Stimulated activated CD8-positive, alpha-beta memory T cell treated with anti-CD3 and anti-CD28 coated beads, Interleukin-7, amount 100 ng/mL, for 1 hour (primary cell): ENCODE measurements at regions not wholly inside any gene's neighbourhood (a gene's known extent, or its start where the extent isn't known, plus 50 kb on each side); places are given as distances from the start of the nearest gene placed in this dataset.

ENCODE experiments used
- DNase-seq, 2 donors: peaks; one replicate each; pipeline ENCODE4 v3.0.0-alpha.2; 2020; ENCODE audit warnings: low read depth in 2 of 2

DNA sequence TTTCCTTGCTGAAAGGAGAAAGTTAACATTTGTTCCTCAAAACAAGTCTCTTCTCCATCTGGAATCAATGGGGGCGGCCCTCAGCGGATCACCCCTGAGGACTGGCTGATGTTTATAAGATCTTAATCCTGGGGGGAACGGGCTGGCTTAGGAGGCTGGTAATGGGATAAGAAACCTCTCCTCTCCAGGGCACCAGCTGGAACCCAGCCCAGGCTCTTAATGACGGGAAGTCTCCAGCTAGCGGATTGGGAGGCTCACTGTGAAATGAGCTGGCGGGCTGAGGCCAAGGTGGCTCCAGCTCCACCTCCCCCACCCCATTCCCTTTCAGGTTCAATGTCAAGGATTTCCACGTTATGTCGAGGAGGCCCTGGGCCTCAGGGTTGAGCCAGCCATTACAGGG is 1133.0 kb downstream of the VRK1 start:
- no peak for DNase-seq

DNA sequence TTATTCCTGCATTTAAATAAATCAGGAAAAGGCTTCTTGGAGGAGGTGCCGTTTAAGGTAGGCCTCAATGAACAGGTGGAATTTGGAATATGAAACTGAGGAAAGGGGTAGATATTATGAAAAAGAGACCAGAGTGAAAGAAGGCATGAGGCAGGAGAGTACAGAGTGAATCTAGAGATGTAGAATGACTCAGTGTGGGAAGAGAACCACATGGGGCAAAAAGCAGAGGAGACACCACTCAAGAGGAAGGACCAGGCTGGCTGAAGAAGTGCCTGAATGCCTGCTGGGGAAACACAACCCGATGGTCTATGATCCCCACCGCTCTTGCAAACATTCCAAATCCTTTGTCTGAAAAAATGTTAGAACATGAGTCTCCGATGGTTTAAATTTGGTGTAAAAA is 1134.1 kb downstream of the VRK1 start:
- DNase-seq = no peak

DNA sequence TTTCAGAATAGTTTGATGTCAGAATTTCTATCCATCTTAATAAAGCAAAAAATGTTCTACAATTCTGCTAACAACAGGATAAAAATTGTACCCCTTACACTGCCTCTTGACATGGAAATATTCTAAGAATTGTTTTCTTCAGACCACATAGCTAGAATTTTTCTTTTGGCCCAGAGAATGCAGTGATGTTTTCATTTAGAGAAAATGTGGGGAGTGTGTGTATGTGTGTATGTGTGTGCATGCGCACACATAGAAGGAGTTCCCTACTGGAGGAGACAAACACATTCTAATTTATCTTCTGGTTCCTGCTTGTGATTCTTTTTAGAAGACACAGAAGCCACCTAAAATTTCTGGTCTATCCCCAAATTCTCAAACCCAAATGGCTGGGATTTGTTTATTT is 1145.7 kb downstream of the VRK1 start:
- no peak for DNase-seq

DNA sequence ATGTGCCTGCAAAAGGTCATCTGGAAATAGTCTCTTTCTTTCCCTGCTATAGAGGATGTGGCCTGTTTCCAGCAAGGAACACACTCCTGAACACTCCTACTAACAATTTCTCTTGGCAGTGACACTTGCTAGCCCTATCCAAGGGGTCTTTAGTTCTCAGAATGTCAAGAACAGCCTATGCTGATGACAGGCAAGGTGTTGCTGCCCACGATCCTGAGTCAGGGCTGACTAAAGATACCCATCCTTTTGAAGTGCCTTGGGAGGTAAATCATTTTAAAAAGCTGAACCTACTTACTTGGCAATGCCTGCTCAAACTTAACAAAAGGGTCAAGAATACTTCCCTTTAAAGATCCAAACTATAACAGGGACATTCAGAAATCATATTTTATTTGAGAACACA is 1146.4 kb downstream of the VRK1 start:
- DNase-seq = no peak

DNA sequence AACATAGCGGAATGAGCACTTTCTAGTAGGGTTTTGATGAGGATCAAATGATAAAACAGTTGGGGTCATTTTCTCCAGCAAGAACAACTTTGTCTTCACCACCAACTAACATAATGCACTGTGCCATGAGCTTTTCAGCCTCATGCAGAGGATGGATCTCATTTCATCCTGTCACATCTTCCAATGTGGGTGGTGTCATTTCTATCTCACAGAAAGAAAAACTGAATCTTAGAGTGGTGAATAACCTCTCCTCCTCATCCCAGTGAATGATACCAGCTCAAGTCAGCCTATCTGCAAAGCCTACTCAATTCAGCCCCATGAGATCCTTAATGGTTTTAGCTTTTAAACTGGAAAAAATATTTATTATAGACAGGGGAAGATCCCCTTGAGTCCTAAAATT is 1147.2 kb downstream of the VRK1 start:
- no peak for DNase-seq

DNA sequence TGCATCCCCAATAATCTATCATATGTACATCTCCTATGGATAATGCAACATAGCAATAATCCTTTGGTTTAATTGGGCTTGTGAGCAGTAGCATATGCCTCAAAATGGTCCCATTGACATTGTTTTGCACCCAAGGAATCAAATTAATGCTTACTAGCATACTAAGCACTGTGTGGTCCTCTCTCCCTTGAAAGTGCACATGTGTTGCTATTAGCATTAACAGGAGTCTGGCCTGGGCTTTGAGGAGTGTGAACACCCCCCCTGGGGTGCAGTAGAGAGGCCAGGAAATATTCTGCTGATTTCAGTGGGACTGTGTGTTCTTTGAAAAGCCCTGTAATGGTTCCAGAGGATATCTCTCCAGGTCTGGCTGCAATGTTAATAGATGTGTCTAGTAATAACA is 1148.4 kb downstream of the VRK1 start:
- no peak for DNase-seq

DNA sequence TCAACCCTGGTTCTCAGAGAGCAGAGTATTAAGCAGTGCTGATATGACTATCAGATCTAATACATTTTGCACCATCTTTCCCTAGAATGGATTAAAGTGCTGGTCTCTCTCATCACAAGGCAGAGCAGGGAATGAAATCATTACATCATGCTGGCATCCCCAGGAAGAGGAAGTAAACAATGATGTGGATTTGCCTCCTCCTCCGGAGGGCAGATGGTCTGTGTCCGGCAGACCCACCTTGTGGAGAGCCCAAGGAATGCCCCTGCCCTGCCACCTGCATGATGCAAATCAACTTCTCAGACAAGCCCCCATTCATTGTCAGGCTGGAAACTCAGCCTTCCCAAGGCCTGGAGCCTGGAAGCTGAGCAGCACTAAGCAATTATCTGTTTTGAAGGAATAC is 1149.1 kb downstream of the VRK1 start:
- DNase-seq = no peak

DNA sequence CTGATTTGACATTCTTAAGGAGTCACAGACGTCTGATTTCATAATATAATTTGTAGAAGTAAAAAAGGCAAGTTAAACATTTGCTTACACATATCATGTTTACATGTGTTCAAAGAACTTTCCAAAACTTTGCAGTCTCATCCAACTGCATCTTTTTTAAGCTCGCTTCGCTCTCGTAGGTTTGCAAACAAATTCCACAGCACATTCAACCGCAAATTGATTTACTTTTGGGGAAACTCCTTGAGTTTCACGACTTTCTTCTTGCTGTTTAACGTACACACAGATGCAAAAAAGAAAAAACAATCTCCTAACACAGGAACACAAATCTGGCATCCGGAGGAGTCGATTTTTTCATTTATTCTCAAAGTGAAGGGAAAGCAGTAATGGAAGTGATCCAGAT is 1149.5 kb downstream of the VRK1 start:
- DNase-seq = no peak

DNA sequence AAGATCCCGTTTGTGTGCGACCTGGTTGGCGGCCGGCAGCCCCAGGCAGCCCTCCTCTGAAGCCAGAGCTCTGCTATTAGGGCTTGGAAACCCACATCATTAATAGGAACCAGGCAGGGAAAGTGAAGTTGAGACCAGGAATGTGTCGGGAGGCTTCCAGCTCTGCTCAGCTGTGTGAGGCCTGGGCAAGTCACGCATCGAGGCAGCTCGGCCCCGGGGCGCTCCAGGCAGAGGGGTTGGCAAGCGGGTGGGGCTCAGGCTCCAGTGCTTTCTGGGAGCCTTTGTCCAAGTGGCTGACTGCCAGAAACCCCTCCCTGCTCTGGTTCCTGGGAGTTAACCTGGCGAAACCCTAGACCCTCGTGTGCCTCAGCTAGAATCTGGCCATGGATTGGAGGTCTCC is 1151.7 kb downstream of the VRK1 start:
- no peak for DNase-seq

DNA sequence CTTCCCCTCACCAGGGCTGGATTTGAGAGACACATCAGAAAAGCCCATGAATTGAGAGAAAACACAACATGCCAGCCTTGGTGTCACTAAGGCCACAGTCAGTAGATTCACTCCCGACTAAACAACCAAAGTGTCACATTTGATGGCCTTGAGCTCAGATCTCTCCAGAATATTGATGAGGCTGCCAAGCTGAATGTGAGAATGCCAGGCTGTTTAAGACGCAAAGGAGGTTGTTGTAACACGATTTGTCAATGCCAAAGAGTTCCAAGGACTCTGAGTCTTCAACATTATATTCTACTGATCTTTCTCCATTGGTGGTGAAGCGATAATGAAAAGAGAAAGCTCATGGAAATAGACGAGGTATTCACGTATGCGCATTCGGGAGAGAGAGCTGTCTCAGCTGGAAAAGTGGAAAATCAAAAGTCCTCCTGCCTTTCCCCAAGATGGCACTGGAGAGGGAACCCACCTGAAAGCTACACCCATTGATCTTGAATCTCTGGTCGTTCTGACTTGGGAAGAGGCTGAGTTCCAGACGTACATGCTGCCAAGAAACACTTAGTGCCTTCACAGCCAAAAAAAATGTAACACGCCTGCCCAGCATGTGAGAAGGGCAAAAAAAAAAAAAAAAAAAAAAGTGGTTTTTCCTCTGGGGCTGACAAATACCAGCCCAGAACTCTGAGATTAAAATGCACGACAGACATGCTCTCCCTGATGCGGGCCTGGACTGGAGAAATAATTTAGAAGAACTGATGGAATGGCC is 1159.6 kb downstream of the VRK1 start:
- DNase-seq = no peak

DNA sequence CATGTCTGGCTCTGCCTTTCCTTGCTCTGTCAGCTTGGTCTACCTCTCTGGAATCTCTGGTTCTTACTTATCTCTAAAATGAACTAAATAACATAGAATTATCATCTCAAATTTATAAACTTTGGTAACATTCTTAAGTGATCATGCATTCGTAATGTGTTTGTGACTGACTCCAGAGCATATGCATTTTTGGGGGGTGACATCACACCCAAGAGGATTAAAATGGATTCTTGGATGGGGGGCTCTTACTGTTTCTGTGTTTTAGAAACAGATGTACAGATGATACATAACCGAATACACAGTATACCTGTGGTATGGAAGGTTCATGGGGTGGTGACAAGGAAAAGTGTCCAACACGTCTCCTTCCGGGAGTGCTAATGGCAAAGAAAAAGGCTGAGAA is 1162.1 kb downstream of the VRK1 start:
- DNase-seq = no peak

DNA sequence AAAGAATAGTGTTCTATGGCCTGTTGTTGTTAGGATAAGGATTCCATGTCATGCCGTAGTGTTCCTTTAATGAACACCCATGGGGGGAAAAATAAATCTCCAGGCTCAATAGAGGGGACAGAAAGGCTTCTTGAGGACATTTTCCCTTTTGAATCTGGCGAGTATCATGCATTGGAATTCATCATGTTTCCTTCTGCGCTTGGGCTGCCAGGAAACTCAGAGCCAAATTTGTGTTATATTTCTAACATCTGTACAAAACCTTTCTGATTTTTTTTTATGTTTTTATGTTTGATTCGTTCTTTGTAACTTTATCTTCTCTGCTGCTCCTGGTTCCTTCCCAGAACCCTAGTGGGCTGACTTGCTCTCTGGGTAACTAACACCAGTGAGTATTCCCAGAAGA is 1163.3 kb downstream of the VRK1 start:
- no peak for DNase-seq

DNA sequence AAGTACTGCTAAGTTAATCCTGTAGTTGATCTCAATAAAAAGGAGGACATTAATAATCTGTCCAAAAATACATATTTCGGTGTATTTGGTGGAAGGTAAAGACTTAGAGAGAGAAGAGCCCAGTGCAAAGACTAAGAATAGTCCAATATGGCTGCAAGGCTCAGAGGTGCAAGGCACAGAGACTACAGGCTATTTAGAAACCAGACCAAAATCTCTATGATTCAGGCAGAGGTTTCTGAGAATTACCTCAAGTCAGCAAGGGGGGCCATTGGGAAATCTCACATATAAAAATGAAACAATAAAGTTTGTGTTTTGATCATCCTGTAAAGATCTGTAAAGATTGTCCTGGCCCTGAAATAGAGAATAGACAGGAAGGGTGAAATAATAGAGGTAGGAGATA is 1173.0 kb downstream of the VRK1 start:
- no peak for DNase-seq

DNA sequence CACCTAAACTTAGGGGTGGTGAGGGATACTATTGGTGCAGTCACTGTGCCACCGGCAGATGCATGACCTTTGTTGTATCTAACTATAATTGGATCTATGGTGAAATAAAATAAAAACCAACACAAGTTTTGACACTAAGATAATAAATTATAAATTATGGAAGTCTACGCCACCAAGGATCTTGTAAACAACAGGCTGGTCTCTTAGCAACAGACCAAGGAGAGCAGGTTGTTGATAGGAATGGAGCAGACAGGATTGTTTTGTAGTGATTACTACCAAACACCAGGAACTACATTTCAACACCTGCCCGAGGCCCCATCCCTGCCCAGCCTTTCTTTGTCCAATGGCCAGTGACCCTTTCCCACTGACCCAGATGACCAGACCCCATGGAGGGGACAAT is 1178.0 kb downstream of the VRK1 start:
- no peak for DNase-seq

DNA sequence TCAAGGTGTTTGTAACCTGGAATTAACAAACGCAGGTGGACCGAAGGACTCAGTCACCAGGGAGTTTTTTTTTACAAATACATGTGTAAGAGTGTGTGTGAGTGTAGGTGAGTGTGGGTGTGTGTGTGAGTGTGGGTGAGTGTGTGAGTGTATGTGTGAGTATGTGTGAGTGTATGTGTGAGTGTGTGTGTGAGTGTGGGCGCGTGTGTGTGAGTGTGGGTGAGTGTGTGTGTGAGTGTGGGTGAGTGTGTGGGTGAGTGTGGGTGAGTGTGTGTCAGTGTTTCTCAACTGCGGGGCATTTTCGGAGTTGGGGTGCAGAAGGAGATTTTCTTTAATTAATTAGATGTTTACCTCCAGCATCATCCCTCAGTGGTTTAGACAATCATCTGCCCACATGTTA is 1178.8 kb downstream of the VRK1 start:
- DNase-seq = no peak

DNA sequence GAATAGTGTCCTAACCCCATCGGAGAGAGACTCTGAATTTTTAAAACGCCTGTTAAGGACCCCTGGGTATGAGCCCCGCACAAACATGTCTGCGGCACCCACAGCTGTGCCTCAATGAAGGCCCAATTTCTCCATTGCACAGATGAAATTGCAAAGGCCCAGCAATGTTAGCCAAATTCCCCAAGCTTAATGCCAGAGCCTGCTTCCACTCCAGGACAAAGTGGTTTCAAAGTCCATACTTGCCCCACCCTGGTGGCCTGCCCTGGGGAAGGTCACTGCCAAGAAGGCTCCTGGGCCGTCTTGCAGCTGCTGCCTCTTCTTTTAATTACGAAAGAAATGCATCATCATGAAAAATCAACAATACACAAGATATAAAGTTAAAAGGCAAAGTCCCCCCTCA is 1179.7 kb downstream of the VRK1 start:
- no peak for DNase-seq

DNA sequence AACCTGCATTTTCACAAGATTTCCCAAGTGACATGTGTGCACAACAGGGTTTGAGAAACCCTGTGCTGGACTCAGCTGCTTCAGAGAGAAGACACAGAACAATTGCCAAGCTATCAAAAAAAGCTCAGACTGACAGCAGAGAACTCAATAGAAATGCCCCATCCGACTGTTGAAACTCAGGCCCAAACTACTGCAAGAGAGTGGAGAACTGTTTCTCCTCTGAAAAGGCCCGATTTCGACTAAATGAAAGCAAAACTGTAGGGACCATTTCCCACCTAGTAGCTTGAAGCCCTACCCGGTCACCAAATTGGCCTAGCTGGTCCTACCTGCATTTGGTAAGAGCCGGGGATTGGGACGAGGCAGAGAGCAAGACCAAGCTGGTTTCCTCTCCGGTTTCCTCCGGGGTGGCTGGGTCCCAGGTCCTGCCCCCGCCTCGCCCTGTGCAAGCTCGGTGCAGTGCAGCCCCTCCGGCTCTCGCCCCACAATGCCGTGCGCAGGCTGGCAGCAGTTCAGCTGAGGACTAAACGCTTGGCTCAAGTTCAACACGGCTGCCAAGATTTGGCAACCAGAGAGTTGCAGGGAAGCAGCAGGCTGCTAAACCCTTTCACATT is 1180.6 kb downstream of the VRK1 start:
- DNase-seq = peak; percentile 32 to 53

DNA sequence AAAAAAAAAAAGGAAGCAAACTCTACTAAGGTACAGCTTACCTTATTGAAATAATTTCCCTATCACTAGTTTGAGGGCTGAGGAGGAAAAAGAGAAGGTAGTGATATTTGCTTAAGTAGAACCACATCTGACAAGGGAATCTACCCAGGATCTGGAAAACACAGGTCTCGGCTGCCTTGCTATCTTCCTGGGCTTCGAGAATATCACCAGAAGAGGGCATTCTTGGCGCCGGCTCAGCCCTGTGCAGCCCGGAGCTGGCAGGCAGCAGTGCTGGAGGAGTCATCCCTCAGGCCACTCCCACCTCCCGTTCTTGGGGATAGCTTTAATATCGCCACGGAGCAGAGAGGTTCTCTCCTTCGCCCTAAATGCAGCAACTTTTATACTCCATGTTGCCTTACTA is 1181.2 kb downstream of the VRK1 start:
- DNase-seq = peak; percentile 32 to 59

DNA sequence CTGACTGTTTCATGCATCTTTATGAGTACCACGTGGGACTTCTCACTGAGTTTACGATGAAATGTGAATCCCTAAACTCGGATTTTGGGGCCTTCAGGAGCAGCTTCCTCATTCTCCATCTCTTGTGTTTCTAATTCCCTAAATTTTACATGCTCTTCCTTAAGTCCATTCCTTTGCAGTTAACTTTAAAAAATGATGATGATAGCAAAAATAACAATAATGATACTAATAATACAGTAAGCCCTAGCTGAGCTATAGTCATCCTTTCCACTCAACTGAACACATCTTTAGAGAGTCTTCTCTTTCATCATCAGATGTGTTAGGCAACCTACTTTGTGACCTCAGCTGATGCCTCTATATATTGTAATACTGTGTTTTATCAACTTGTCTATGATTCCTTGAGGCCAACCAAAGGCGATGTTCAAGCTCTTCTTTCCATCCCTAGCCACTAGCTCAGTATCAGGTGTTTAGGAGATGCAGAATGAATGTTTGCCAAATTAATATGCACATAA is 1196.4 kb downstream of the VRK1 start:
- DNase-seq = no peak

DNA sequence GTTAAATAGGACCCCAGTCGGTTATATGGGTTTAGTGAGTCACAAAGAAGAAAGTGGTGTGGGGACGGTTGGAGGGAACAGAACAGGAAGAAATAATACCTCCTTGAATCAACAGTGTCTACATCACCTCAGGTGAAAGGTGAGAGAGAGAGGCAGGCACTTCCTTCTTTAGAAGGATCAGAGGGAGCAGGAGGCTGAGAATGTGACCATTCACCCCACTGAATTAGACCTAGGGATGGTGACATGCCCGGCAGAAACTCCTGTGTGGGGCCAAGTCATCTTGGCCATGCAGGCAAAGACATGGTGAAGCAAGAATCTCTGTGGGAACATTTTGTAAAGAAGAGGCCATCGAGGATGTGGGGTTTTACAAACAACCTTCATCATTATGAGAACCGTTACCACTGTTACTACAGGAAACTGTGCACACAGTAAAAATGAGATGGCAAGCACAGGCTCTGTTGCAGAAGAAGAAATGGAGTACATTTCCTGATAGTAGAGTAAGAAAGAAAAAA is 1196.9 kb downstream of the VRK1 start:
- DNase-seq = no peak

DNA sequence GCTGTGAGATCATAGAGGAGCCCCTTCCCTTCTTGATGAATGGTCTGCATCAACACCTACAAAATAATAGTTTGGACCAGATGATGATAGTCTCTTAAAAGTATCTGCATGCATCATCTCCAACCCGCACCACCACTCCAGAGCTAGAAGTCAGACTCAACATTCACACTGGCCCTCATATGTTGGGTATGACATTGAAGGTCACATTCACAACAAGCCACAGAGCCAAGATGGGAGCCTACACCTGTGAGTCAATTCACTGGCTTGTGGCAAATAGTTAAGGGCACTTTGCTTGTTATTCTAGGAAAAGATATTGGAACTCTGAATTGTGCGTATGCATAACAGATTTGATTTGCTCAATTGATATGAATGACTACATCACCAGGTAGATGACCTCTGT is 1197.9 kb downstream of the VRK1 start:
- DNase-seq = no peak

DNA sequence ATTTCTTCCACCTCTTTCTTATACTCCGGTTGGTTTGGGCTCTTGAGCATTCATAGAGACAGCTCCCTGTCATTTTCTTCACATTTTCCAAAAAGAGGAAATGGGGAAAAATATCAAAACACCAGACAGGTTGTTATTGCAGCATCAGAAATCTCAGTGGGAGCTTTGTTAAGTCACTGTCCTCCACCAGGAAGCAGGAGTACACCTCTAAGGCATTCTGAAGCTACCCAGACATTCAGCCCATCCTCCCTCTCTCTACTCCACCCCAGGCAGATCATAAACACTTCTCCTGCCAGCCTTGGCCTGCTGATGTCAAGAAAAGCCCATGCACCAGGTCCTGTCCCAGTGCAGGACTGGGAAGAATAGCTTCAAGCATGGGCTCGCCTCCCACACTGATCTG is 1198.3 kb downstream of the VRK1 start:
- no peak for DNase-seq

DNA sequence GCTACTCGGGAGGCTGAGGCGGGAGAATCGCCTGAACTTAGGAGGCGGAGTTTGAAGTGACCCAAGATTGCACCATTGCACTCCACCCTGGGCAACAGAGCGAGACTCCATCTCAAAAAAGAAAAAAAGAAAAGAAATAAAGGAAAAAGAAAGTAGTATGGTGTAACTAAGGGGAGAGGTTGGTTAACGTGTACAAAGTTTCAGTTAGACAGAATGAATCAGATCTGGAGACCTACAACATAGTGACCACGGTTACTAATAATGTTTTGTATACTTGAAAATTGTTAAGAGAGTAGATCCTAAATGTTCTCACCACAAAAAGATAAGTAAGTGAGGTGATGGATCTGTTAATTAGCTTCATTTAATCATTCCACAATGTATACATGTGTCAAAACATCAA is 1208.8 kb downstream of the VRK1 start:
- DNase-seq = no peak
